H9 (cell line): ENCODE measurements at regions not wholly inside any gene's neighbourhood (a gene's known extent, or its start where the extent isn't known, plus 50 kb on each side); places are given as distances from the start of the nearest gene placed in this dataset.
A peak's percentile ranks its signal among the peaks of the same experiment; 100 is the strongest.

Experiments used
- DNase-seq: peaks from one replicate; pipeline ENCODE4 v3.0.0-alpha.2; 2017
- H2AFZ ChIP-seq: one replicate; pipeline ENCODE4 v1.6.1; 2013; ENCODE audit warnings: mild to moderate bottlenecking, low read length, control low read depth, moderate library complexity
- H2AK5ac ChIP-seq: 2 replicates; pipeline ENCODE4 v1.6.1; 2013; ENCODE audit warnings: low read length, control low read depth, mixed read lengths; ENCODE audit not compliant: insufficient read length
- H2BK120ac ChIP-seq: one replicate; pipeline ENCODE4 v1.6.1; 2013; ENCODE audit warnings: low read depth, mild to moderate bottlenecking, low read length, control low read depth, inconsistent platforms; ENCODE audit not compliant: poor library complexity, severe bottlenecking
- H2BK12ac ChIP-seq: 2 replicates; pipeline ENCODE4 v1.6.1; 2013; ENCODE audit warnings: low read length, control low read depth, mixed read lengths, low read depth; ENCODE audit not compliant: insufficient read length
- H2BK15ac ChIP-seq: 2 replicates; pipeline ENCODE4 v1.6.1; 2013; ENCODE audit warnings: low read depth, low read length, control low read depth
- H2BK20ac ChIP-seq: one replicate; pipeline ENCODE4 v1.6.1; 2013; ENCODE audit warnings: low read depth, mild to moderate bottlenecking, low read length, control low read depth, inconsistent platforms; ENCODE audit not compliant: poor library complexity, severe bottlenecking
- H2BK5ac ChIP-seq: 2 replicates; pipeline ENCODE4 v1.6.1; 2013; ENCODE audit warnings: low read length, control low read depth, mixed read lengths; ENCODE audit not compliant: insufficient read length
- H3K14ac ChIP-seq: 2 replicates; pipeline ENCODE4 v1.6.1; 2013; ENCODE audit warnings: low read length, control low read depth; ENCODE audit not compliant: insufficient read depth
- H3K18ac ChIP-seq: 2 replicates; pipeline ENCODE4 v1.6.1; 2013; ENCODE audit warnings: low read depth, mild to moderate bottlenecking, mixed read lengths, low read length, control low read depth; ENCODE audit not compliant: insufficient read length
- H3K23ac ChIP-seq: 2 replicates; pipeline ENCODE4 v1.6.1; 2013; ENCODE audit warnings: low read length, control low read depth, mixed read lengths, low read depth; ENCODE audit not compliant: insufficient read length
- H3K23me2 ChIP-seq: 2 replicates; pipeline ENCODE4 v1.6.1; 2013; ENCODE audit warnings: low read depth, mild to moderate bottlenecking, mixed read lengths, low read length, control low read depth; ENCODE audit not compliant: insufficient read length, poor library complexity, severe bottlenecking
- H3K27ac ChIP-seq: 2 replicates; pipeline ENCODE4 v1.5.1; 2013; ENCODE audit warnings: low read length, control low read depth, mixed read lengths, low read depth; ENCODE audit not compliant: insufficient read length
- H3K27me3 ChIP-seq: 2 replicates; pipeline ENCODE4 v1.6.1; 2013; ENCODE audit warnings: low read length, control low read depth, inconsistent platforms; ENCODE audit not compliant: insufficient read depth
- H3K4ac ChIP-seq: 2 replicates; pipeline ENCODE4 v1.6.1; 2013; ENCODE audit warnings: low read depth, mild to moderate bottlenecking, control low read depth, inconsistent platforms, low read length, moderate library complexity
- H3K4me1 ChIP-seq: 2 replicates; pipeline ENCODE4 v1.6.1; 2013; ENCODE audit warnings: low read length, control low read depth, inconsistent platforms; ENCODE audit not compliant: insufficient read depth
- H3K4me2 ChIP-seq: 2 replicates; pipeline ENCODE4 v1.6.1; 2013; ENCODE audit warnings: low read length, control low read depth, mixed read lengths; ENCODE audit not compliant: insufficient read length, insufficient read depth
- H3K56ac ChIP-seq: 2 replicates; pipeline ENCODE4 v1.6.1; 2013; ENCODE audit warnings: low read depth, mild to moderate bottlenecking, mixed read lengths, low read length, control low read depth; ENCODE audit not compliant: insufficient read length
- H3K79me1 ChIP-seq: 2 replicates; pipeline ENCODE4 v1.6.1; 2013; ENCODE audit warnings: low read depth, mild to moderate bottlenecking, moderate library complexity, low read length, control low read depth, inconsistent platforms; ENCODE audit not compliant: insufficient read depth, poor library complexity, severe bottlenecking
- H3K79me2 ChIP-seq: 2 replicates; pipeline ENCODE4 v1.6.1; 2013; ENCODE audit warnings: low read length, control low read depth, inconsistent platforms; ENCODE audit not compliant: insufficient read depth
- H3K9ac ChIP-seq: 2 replicates; pipeline ENCODE4 v1.6.1; 2013; ENCODE audit warnings: low read length, control low read depth, mixed read lengths; ENCODE audit not compliant: insufficient read length; ENCODE audit errors: extremely low read depth
- H3K9me3 ChIP-seq: one replicate; pipeline ENCODE4 v1.6.1; 2013; ENCODE audit warnings: low read depth, low read length, inconsistent platforms; ENCODE audit not compliant: control insufficient read depth
- H3T11ph ChIP-seq: one replicate; pipeline ENCODE4 v1.6.1; 2013; ENCODE audit warnings: mild to moderate bottlenecking, low read length, control low read depth, inconsistent platforms
- H4K20me1 ChIP-seq: one replicate; pipeline ENCODE4 v1.6.1; 2013; ENCODE audit not compliant: control insufficient read depth, insufficient read length, insufficient read depth
- H4K5ac ChIP-seq: 2 replicates; pipeline ENCODE4 v1.6.1; 2013; ENCODE audit warnings: low read depth, mild to moderate bottlenecking, mixed read lengths, low read length, control low read depth; ENCODE audit not compliant: insufficient read length
- H4K8ac ChIP-seq: replicated peaks from 2 replicates; pipeline ENCODE4 v1.6.1; 2013; ENCODE audit warnings: low read length, control low read depth, mixed read lengths, low read depth; ENCODE audit not compliant: insufficient read length
- H4K91ac ChIP-seq: 2 replicates; pipeline ENCODE4 v1.6.1; 2013; ENCODE audit warnings: low read depth, mild to moderate bottlenecking, moderate library complexity, mixed read lengths, low read length, control low read depth; ENCODE audit not compliant: insufficient read length
- H3K27ac Mint-ChIP-seq, 3 experiments: 2 replicates in 2 of 3; 3 replicates in 1 of 3; pipeline ENCODE4 v1.8.0; 2020 to 2021; ENCODE audit warnings: mixed read lengths in 3 of 3, mild to moderate bottlenecking in 1 of 3, moderate library complexity in 1 of 3
- H3K27me3 Mint-ChIP-seq: 2 replicates; pipeline ENCODE4 v1.8.0; 2021; ENCODE audit warnings: low read depth, mild to moderate bottlenecking, moderate library complexity, mixed read lengths
- H3K36me3 Mint-ChIP-seq, 3 experiments: 2 replicates in 2 of 3; 3 replicates in 1 of 3; pipeline ENCODE4 v1.8.0; 2020 to 2021; ENCODE audit warnings: low read depth in 3 of 3, mixed read lengths in 3 of 3; ENCODE audit not compliant: insufficient read depth in 1 of 3
- H3K4me1 Mint-ChIP-seq, 2 experiments: 2 replicates each; pipeline ENCODE4 v1.8.0; 2020; ENCODE audit warnings: mixed read lengths in 2 of 2
- H3K4me3 Mint-ChIP-seq, 2 experiments: 2 replicates in 1 of 2; 3 replicates in 1 of 2; pipeline ENCODE4 v1.8.0; 2020 to 2021; ENCODE audit warnings: mild to moderate bottlenecking in 2 of 2, mixed read lengths in 2 of 2, moderate library complexity in 1 of 2
- H3K9me3 Mint-ChIP-seq, 2 experiments: 2 replicates in 1 of 2; 3 replicates in 1 of 2; pipeline ENCODE4 v1.8.0; 2020; ENCODE audit warnings: mild to moderate bottlenecking in 2 of 2, mixed read lengths in 2 of 2, moderate library complexity in 1 of 2
- CTCF ChIP-seq: fragments of 200-600 bp; sonication (generic); conservative IDR thresholded peaks from 3 replicates; pipeline ENCODE4 v1.8.0; 2021; ENCODE audit warnings: antibody characterized with exemption, mild to moderate bottlenecking
- WGBS: extraction: QIAGEN DNeasy Blood & Tissue Kit; methylation state at CpG from one replicate; pipeline ENCODE4 v1.1.7; 2013; ENCODE audit warnings: missing lambda C conversion rate, low lambda C conversion rate, mixed read lengths; ENCODE audit not compliant: insufficient read length; ENCODE audit errors: extremely low coverage; 5-methylcytosine and 5-hydroxymethylcytosine counted together

- DNase-seq = peak; percentile 39
- no peaks in the 10 kb centered on the region for H3K79me2 ChIP-seq
- H4K20me1 ChIP-seq = no peaks in the 10 kb centered on the region
- no peaks in the 10 kb centered on the region for H3K23me2 ChIP-seq
- no peak; the same call in 2 of the 3 replicates for TF ChIP-seq CTCF
- H3K18ac ChIP-seq = no peak overlapping the region
- H3K9me3 Mint-ChIP-seq = peaks cover 0 to 3% of the 10 kb centered on the region in 2 experiments; a peak in 1 of 5 replicates
- no CpG with 5 or more reads among the region's 6 CpGs for WGBS
- H3K79me1 ChIP-seq = no peaks in the 10 kb centered on the region
- H3K4me3 Mint-ChIP-seq = no peak overlapping the region
- H3K4me2 ChIP-seq = no peak overlapping the region
- H4K8ac ChIP-seq = no peak overlapping the region
- H3K27me3 ChIP-seq = no peaks in the 10 kb centered on the region
- H3K27me3 Mint-ChIP-seq = no peaks in the 10 kb centered on the region
- H2BK5ac ChIP-seq = no peak overlapping the region
- H2BK20ac ChIP-seq = no peak overlapping the region
- H2BK120ac ChIP-seq = no peak overlapping the region
- no peak overlapping the region for H2AK5ac ChIP-seq
- no peak overlapping the region for H3K56ac ChIP-seq
- H3K9ac ChIP-seq = no peak overlapping the region
- no peak overlapping the region for H3K4ac ChIP-seq
- H3K27ac ChIP-seq = no peak overlapping the region
- no peaks in the 10 kb centered on the region for H3K9me3 ChIP-seq
- no peak overlapping the region for H2BK15ac ChIP-seq
- no peak overlapping the region for H3K14ac ChIP-seq
- H3K23ac ChIP-seq = no peak overlapping the region
- no peak overlapping the region for H4K91ac ChIP-seq
- no peaks in the 10 kb centered on the region for H3K4me1 Mint-ChIP-seq
- no peak overlapping the region for H4K5ac ChIP-seq
- H2AFZ ChIP-seq = no peak overlapping the region
- no peaks in the 10 kb centered on the region for H3K4me1 ChIP-seq
- no peaks in the 10 kb centered on the region; a peak in 1 of 7 replicates for H3K36me3 Mint-ChIP-seq
- H2BK12ac ChIP-seq = no peak overlapping the region
- no peak overlapping the region for H3T11ph ChIP-seq
- no peak overlapping the region for H3K27ac Mint-ChIP-seq
These were observed 320.2 kb upstream of the CLNK start for GRCh38 chr4:11004818-11005217.
